Panc1 (cell line): ENCODE measurements at regions not wholly inside any gene's neighbourhood (a gene's known extent, or its start where the extent isn't known, plus 50 kb on each side); places are given as distances from the start of the nearest gene placed in this dataset.

Experiments
- ATAC-seq: fragments of 200-7000 bp; cut with Tn5 transposase; 2 replicates; pipeline ENCODE4 v1.9.1; 2020; ENCODE audit warnings: mild to moderate bottlenecking, moderate library complexity
- BruUV-seq: library from RNA; stranded (reverse); fragments of 400-500 nt; replicated peaks from 2 replicates; lab custom pipeline; 2021; lab: Mats Ljungman, UMichigan
- CTCF ChIA-PET: fragments of 300-600 bp; sonication (Branson Sonifier 250); formaldehyde crosslinking; loops from one replicate; lab custom pipeline; 2022; ENCODE audit warnings: antibody characterized with exemption; lab: Charles Lee
- POLR2A ChIA-PET: fragments of 300-600 bp; sonication (Branson Sonifier 250); formaldehyde crosslinking; loops from one replicate; lab custom pipeline; 2022; ENCODE audit warnings: antibody characterized with exemption; lab: Charles Lee
- DNase-seq: peaks from one replicate; pipeline ENCODE4 v3.0.0-alpha.2; 2010; ENCODE audit warnings: low read depth, low spot score
- H3K27ac ChIP-seq: 2 replicates; pipeline ENCODE4 v1.5.1; 2011; ENCODE audit warnings: mild to moderate bottlenecking, low read length, inconsistent platforms
- H3K27me3 ChIP-seq: fragments of 200-500 bp; sonication (Bioruptor generic); 2 replicates; pipeline ENCODE4 v1.6.0; 2014; ENCODE audit warnings: low read length, inconsistent platforms; ENCODE audit not compliant: control insufficient read depth, insufficient read depth
- H3K36me3 ChIP-seq: fragments of 200-500 bp; sonication (Bioruptor generic); 2 replicates; pipeline ENCODE4 v1.5.1; 2014; ENCODE audit warnings: inconsistent platforms, mild to moderate bottlenecking, low read length, moderate library complexity; ENCODE audit not compliant: control insufficient read depth, insufficient read depth
- H3K4me1 ChIP-seq: 2 replicates; pipeline ENCODE4 v1.5.1; 2011; ENCODE audit warnings: inconsistent platforms, mild to moderate bottlenecking, low read length, moderate library complexity; ENCODE audit not compliant: control insufficient read depth, insufficient read depth
- H3K4me3 ChIP-seq, 2 experiments: 2 replicates each; pipeline ENCODE4 v1.5.1; 2011 to 2012; ENCODE audit warnings: low read depth in 2 of 2, low read length in 2 of 2, mild to moderate bottlenecking in 2 of 2, inconsistent platforms in 1 of 2, moderate library complexity in 1 of 2
- H3K9me3 ChIP-seq: fragments of 200-500 bp; sonication (Bioruptor generic); 2 replicates; pipeline ENCODE4 v1.5.1; 2014; ENCODE audit warnings: low read depth, mild to moderate bottlenecking, inconsistent platforms, low read length, moderate library complexity; ENCODE audit not compliant: control insufficient read depth, insufficient read depth
- POLR2AphosphoS5 ChIP-seq: IDR thresholded peaks from 2 replicates; pipeline ENCODE4 v1.6.1; 2012; ENCODE audit warnings: mild to moderate bottlenecking, low read depth, low read length, moderate library complexity
- SIN3A ChIP-seq: IDR thresholded peaks from 2 replicates; pipeline ENCODE4 v1.6.1; 2012; ENCODE audit warnings: low read depth, mild to moderate bottlenecking, low read length, moderate library complexity, borderline replicate concordance; ENCODE audit not compliant: insufficient read depth
- TCF7L2 ChIP-seq: IDR thresholded peaks from 2 replicates; pipeline ENCODE4 v1.6.1; 2011; ENCODE audit warnings: mild to moderate bottlenecking, low read depth, low read length, inconsistent platforms
- in situ Hi-C: cut with HindIII; loops from 2 replicates; pipeline ENCODE4 v1.10.0; 2016; ENCODE audit warnings: low sequenced_read_pairs, low pct_unique_long_range_greater_than_20kb
- intact Hi-C: fragments of 100-400 bp; cut with micrococcal nuclease; formaldehyde crosslinking; loops from one replicate; pipeline ENCODE4 v1.10.0; 2022; ENCODE audit not compliant: unreplicated experiment
- TF ChIP-seq, protein P1 (sequence below), 2 experiments: IDR thresholded peaks; 2 replicates each; pipeline ENCODE4 v1.6.1; 2011 to 2012; ENCODE audit warnings: low read depth in 2 of 2, control low read depth in 1 of 2, low read length in 1 of 2, mild to moderate bottlenecking in 1 of 2, moderate library complexity in 1 of 2; ENCODE audit not compliant: insufficient read depth in 1 of 2
- TF ChIP-seq, protein P2 (sequence below): fragments of 450-650 bp; IDR thresholded peaks from 2 replicates; pipeline ENCODE4 v1.5.1; 2017; ENCODE audit warnings: mild to moderate bottlenecking

DNA sequence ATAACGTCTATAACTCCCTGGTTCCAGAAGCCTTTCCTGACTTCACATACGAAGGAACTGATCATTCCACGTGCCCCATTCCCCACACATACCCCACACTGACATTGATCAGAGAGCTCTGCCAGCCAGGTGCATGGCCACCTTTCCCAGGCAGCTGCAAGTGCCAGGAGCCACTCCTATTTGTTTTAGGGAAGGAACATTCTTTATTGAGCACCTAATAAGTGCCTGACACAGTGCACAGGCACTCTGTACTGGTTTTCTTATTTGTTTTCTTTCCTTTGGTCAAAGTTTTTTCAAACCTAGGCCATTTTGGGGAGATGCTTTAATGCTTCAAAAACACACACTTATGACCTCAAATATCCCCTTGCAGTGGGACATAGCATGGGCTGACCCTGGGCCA lies 50.0 kb downstream of the PITPNM2 start:
- DNase-seq (no peak), ATAC-seq (no peak)
- POLR2A ChIA-PET = no interaction called here
- Histone ChIP-seq H3K27me3 (no peaks in the 10 kb centered on the region), H3K27ac (no peak overlapping the region), H3K36me3 (no peaks in the 10 kb centered on the region), H3K4me3 (no peak overlapping the region), H3K9me3 (no peaks in the 10 kb centered on the region), H3K4me1 (peaks cover 28% of the 10 kb centered on the region)
- in situ Hi-C loops = no loop called here
- no peak for TF ChIP-seq POLR2AphosphoS5
- no peak for TF ChIP-seq TCF7L2
- TF ChIP-seq, protein P1, sequence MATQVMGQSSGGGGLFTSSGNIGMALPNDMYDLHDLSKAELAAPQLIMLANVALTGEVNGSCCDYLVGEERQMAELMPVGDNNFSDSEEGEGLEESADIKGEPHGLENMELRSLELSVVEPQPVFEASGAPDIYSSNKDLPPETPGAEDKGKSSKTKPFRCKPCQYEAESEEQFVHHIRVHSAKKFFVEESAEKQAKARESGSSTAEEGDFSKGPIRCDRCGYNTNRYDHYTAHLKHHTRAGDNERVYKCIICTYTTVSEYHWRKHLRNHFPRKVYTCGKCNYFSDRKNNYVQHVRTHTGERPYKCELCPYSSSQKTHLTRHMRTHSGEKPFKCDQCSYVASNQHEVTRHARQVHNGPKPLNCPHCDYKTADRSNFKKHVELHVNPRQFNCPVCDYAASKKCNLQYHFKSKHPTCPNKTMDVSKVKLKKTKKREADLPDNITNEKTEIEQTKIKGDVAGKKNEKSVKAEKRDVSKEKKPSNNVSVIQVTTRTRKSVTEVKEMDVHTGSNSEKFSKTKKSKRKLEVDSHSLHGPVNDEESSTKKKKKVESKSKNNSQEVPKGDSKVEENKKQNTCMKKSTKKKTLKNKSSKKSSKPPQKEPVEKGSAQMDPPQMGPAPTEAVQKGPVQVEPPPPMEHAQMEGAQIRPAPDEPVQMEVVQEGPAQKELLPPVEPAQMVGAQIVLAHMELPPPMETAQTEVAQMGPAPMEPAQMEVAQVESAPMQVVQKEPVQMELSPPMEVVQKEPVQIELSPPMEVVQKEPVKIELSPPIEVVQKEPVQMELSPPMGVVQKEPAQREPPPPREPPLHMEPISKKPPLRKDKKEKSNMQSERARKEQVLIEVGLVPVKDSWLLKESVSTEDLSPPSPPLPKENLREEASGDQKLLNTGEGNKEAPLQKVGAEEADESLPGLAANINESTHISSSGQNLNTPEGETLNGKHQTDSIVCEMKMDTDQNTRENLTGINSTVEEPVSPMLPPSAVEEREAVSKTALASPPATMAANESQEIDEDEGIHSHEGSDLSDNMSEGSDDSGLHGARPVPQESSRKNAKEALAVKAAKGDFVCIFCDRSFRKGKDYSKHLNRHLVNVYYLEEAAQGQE (IDR thresholded peaks at IDR 0.05; ENCODE audit: insufficient read depth in 1 of 2, low read depth in 2 of 2, low read length in 1 of 2) = no peak
- TF ChIP-seq, protein P2, sequence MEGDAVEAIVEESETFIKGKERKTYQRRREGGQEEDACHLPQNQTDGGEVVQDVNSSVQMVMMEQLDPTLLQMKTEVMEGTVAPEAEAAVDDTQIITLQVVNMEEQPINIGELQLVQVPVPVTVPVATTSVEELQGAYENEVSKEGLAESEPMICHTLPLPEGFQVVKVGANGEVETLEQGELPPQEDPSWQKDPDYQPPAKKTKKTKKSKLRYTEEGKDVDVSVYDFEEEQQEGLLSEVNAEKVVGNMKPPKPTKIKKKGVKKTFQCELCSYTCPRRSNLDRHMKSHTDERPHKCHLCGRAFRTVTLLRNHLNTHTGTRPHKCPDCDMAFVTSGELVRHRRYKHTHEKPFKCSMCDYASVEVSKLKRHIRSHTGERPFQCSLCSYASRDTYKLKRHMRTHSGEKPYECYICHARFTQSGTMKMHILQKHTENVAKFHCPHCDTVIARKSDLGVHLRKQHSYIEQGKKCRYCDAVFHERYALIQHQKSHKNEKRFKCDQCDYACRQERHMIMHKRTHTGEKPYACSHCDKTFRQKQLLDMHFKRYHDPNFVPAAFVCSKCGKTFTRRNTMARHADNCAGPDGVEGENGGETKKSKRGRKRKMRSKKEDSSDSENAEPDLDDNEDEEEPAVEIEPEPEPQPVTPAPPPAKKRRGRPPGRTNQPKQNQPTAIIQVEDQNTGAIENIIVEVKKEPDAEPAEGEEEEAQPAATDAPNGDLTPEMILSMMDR = no peak
- TF ChIP-seq SIN3A = no peak
- intact Hi-C loops = no loop called here
- CTCF ChIA-PET = no interaction called here
- BruUV-seq = no TSS peak

DNA sequence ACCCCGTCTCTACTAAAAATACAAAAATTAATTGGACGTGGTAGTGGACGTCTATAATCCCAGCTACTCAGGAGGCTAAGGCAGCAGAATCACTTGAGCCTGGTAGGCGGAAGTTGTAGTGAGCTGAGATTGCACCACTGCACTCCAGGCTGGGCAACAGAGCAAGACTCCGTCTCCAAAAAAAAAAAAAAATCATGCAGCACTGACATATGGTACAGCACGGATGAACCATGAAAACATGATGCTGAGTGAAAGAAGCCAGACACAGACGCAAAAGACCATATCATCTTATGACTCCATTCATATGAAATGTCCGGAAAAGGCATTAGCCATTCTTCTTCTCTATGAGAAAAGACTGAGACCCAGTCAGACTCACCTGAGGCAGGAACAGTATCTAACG lies 50.4 kb downstream of the PITPNM2 start:
- in situ Hi-C loops (no loop called here), intact Hi-C loops (no loop called here)
- POLR2A ChIA-PET = no interaction called here
- no peaks in the 10 kb centered on the region for H3K36me3 ChIP-seq
- no peak overlapping the region for H3K27ac ChIP-seq
- H3K9me3 ChIP-seq = no peaks in the 10 kb centered on the region
- DNase-seq (no peak), ATAC-seq (no peak)
- CTCF ChIA-PET = no interaction called here
- H3K4me3 ChIP-seq = no peak overlapping the region
- H3K27me3 ChIP-seq = no peaks in the 10 kb centered on the region
- H3K4me1 ChIP-seq = peaks cover 33% of the 10 kb centered on the region
- BruUV-seq = no TSS peak
- no peak for TF ChIP-seq TCF7L2
- TF ChIP-seq, protein P1 (IDR thresholded peaks at IDR 0.05; ENCODE audit: insufficient read depth in 1 of 2, low read depth in 2 of 2, low read length in 1 of 2) = no peak
- TF ChIP-seq, protein P2 = no peak
- TF ChIP-seq POLR2AphosphoS5 = no peak
- no peak for TF ChIP-seq SIN3A
